ENCODE measurements at regions not wholly inside any gene's neighbourhood (a gene's known extent, or its start where the extent isn't known, plus 50 kb on each side); places are given as distances from the start of the nearest gene placed in this dataset.

GRCh38 chr20:22465622-22466446 lies 118.5 kb downstream of the FOXA2 start:
- no peak for DNase-seq

GRCh38 chr20:22464312-22465003 lies 119.9 kb downstream of the FOXA2 start:
- no peak for DNase-seq

GRCh38 chr20:22462975-22463914 lies 121.1 kb downstream of the FOXA2 start:
- DNase-seq, result no peak

- DNase-seq, result no peak
Observed at GRCh38 chr20:22460803-22461202, 123.6 kb downstream of the FOXA2 start.

- DNase-seq, result no peak
Observed at GRCh38 chr20:22460231-22460630, 124.1 kb downstream of the FOXA2 start.

- DNase-seq, result no peak
Observed at GRCh38 chr20:22459754-22460153, 124.6 kb downstream of the FOXA2 start.

GRCh38 chr20:22456109-22456508 lies 128.3 kb downstream of the FOXA2 start:
- DNase-seq, result no peak

- no peak for DNase-seq
Observed at GRCh38 chr20:22455259-22455658, 129.1 kb downstream of the FOXA2 start.

GRCh38 chr20:22453244-22454080 lies 130.9 kb downstream of the FOXA2 start:
- DNase-seq, result no peak

- no peak for DNase-seq
Observed at GRCh38 chr20:22452442-22453011, 131.8 kb downstream of the FOXA2 start.

- no peak for DNase-seq
Observed at GRCh38 chr20:22450537-22450936, 133.8 kb downstream of the FOXA2 start.

- no peak for DNase-seq
Observed at GRCh38 chr20:22449188-22449973, 135.0 kb downstream of the FOXA2 start.

GRCh38 chr20:22447447-22447778 lies 137.0 kb downstream of the FOXA2 start:
- DNase-seq, result no peak

- DNase-seq, result no peak
Observed at GRCh38 chr20:22446613-22447446, 137.5 kb downstream of the FOXA2 start.

GRCh38 chr20:22442318-22442717 lies 142.1 kb downstream of the FOXA2 start:
- no peak for DNase-seq

GRCh38 chr20:22438926-22439325 lies 145.4 kb downstream of the FOXA2 start:
- DNase-seq, result no peak

- no peak for DNase-seq
Observed at GRCh38 chr20:22438346-22438745, 146.0 kb downstream of the FOXA2 start.

GRCh38 chr20:22437354-22437753 lies 147.0 kb downstream of the FOXA2 start:
- DNase-seq, result no peak

- no peak for DNase-seq
Observed at GRCh38 chr20:22431419-22431818, 153.0 kb downstream of the FOXA2 start.

GRCh38 chr20:22430746-22431168 lies 153.6 kb downstream of the FOXA2 start:
- no peak for DNase-seq

Data from NCI-H446 treated with DMSO at 0.1 percent for 48 hours (cell line).